Subcutaneous abdominal adipose tissue (tissue), 5 donors: ENCODE measurements at regions not wholly inside any gene's neighbourhood (a gene's known extent, or its start where the extent isn't known, plus 50 kb on each side); places are given as distances from the start of the nearest gene placed in this dataset.
"Not testable (repeated sequence)": the region's sequence is repeated elsewhere in the genome, so short reads cannot be mapped to it uniquely, and the experiment has no call there.

Source experiments
- H3K27ac ChIP-seq: one replicate; pipeline ENCODE4 v1.7.0; 2013; ENCODE audit warnings: low read depth, mild to moderate bottlenecking, inconsistent platforms, low read length, moderate library complexity
- H3K27me3 ChIP-seq, 5 donors: one replicate each; pipeline ENCODE4 v1.7.0; 2013; ENCODE audit warnings: low read length in 5 of 5, inconsistent platforms in 1 of 5; ENCODE audit not compliant: control insufficient read depth in 5 of 5, insufficient read depth in 4 of 5
- H3K36me3 ChIP-seq, 5 donors: one replicate each; pipeline ENCODE4 v1.7.0; 2013; ENCODE audit warnings: low read length in 5 of 5; ENCODE audit not compliant: control insufficient read depth in 5 of 5, insufficient read depth in 5 of 5
- H3K4me1 ChIP-seq, 5 donors: one replicate each; pipeline ENCODE4 v1.7.0; 2013; ENCODE audit warnings: low read length in 5 of 5, mild to moderate bottlenecking in 3 of 5, moderate library complexity in 1 of 5; ENCODE audit not compliant: control insufficient read depth in 5 of 5, insufficient read depth in 5 of 5
- H3K4me3 ChIP-seq, 5 donors: one replicate each; pipeline ENCODE4 v1.7.0; 2013; ENCODE audit warnings: low read length in 5 of 5, low read depth in 1 of 5
- H3K9ac ChIP-seq, 5 donors: one replicate each; pipeline ENCODE4 v1.7.0; 2013; ENCODE audit warnings: low read length in 5 of 5, mild to moderate bottlenecking in 4 of 5, moderate library complexity in 3 of 5
- H3K9me3 ChIP-seq, 5 donors: one replicate each; pipeline ENCODE4 v1.7.0; 2013; ENCODE audit warnings: low read length in 5 of 5; ENCODE audit not compliant: control insufficient read depth in 5 of 5
- donor health status: healthy.
- donor health status: healthy.
- donor health status: healthy.
- donor health status: healthy.
- donor health status: healthy.

DNA sequence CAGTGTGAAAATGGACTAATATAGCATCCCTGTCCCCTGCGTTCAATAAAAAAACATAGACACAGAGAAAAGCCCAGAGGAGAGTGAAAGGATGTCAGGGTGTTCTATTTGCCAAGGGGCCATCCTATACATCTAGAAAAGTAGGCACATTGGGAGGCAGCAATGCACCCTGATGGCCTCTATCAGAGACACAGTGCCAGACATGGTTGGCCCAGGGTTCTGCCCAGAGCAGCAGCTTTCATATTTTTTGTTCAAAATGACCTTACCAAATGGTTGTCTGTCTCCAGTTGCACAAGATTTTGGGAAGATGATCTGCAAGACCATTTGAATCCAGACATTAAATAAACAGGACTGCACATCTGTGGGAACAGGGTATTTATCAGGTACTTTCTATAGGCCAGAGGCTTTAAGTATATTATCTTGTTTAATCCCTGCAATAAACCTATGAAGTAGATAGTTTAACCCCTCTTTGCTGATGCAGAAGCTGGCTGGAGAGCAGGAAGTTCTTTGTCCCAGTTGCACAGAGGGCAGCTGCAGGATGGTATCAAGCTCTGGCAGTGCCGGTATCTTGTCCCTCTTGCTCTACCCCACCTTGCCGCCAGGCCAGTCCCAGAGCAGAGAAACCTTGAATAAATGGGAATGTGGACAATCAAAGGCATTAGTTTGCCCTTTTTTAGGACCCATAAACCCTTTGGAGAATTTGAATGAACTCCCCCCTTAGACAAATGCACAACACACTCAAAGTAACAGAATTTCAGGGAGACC, 171.8 kb upstream of the PWP1 start:
- Histone ChIP-seq H3K9ac (no peak overlapping the region), H3K27ac (peak overlapping the region; percentile 16), H3K4me3 (no peak overlapping the region), H3K9me3 (no peaks in the 10 kb centered on the region), H3K4me1 (peaks cover 4 to 52% (median 44%) of the 10 kb centered on the region in 5 donors), H3K36me3 (no peaks in the 10 kb centered on the region), H3K27me3 (no peaks in the 10 kb centered on the region)

GRCh38 chr12:107514887-107515445, 170.6 kb upstream of the PWP1 start:
- Histone ChIP-seq H3K27ac (peak overlapping the region; percentile 73), H3K9me3 (no peaks in the 10 kb centered on the region), H3K27me3 (no peaks in the 10 kb centered on the region), H3K4me1 (peaks cover 4 to 52% (median 44%) of the 10 kb centered on the region in 5 donors), H3K4me3 (no peak overlapping the region), H3K9ac (peak overlapping the region in 1 of 5 donors; percentile 57), H3K36me3 (no peaks in the 10 kb centered on the region)

- H3K4me3 ChIP-seq, result no peak overlapping the region
- peak overlapping the region in 1 of 5 donors; percentile 57 for H3K9ac ChIP-seq
- peaks cover 4 to 52% (median 44%) of the 10 kb centered on the region in 5 donors for H3K4me1 ChIP-seq
- H3K27ac ChIP-seq, result peak overlapping the region; percentile 73
- H3K9me3 ChIP-seq, result no peaks in the 10 kb centered on the region
- no peaks in the 10 kb centered on the region for H3K36me3 ChIP-seq
- H3K27me3 ChIP-seq, result no peaks in the 10 kb centered on the region
These were observed 170.1 kb upstream of the PWP1 start for GRCh38 chr12:107515446-107515958.

GRCh38 chr12:107517816-107518215, 167.8 kb upstream of the PWP1 start:
- H3K9ac ChIP-seq, H3K36me3 ChIP-seq, H3K9me3 ChIP-seq, H3K4me3 ChIP-seq, H3K27me3 ChIP-seq, H3K27ac ChIP-seq: not testable (repeated sequence)
- peaks cover 0 to 31% (median 24%) of the 10 kb centered on the region in 5 donors for H3K4me1 ChIP-seq

DNA sequence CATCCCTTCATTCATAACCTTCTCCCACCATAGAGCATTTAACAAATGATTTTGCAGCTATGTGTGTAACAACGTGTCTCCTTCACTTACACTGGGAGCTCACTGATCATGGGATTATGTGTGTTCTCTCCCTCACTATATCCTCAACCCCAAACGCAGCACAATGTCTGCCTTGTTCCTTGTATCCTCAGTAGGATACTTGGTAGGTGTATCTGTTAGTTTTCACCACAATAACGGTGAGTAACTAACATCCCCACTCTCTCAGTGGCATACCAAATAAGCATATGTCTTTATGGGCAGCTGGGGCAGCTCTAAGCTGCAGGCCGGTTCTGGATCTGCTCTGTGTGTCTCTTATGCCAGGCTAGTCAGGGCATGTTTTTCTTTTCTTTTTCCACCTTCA, 166.7 kb upstream of the PWP1 start:
- H3K4me3 ChIP-seq, result no peak overlapping the region
- H3K27me3 ChIP-seq, result no peaks in the 10 kb centered on the region
- H3K27ac ChIP-seq, result no peak overlapping the region
- H3K4me1 ChIP-seq, result peaks cover 0 to 22% (median 17%) of the 10 kb centered on the region in 5 donors
- H3K36me3 ChIP-seq, result no peaks in the 10 kb centered on the region
- H3K9ac ChIP-seq, result no peak overlapping the region
- H3K9me3 ChIP-seq, result peaks cover 0 to 6% (median 0%) of the 10 kb centered on the region in 5 donors

GRCh38 chr12:107519906-107520859, 165.4 kb upstream of the PWP1 start:
- Histone ChIP-seq H3K36me3 (no peaks in the 10 kb centered on the region), H3K4me1 (peaks cover 0 to 8% (median 7%) of the 10 kb centered on the region in 5 donors), H3K9me3 (peaks cover 0 to 6% (median 0%) of the 10 kb centered on the region in 5 donors), H3K27ac (no peak overlapping the region), H3K9ac (no peak overlapping the region), H3K27me3 (no peaks in the 10 kb centered on the region), H3K4me3 (no peak overlapping the region)

DNA sequence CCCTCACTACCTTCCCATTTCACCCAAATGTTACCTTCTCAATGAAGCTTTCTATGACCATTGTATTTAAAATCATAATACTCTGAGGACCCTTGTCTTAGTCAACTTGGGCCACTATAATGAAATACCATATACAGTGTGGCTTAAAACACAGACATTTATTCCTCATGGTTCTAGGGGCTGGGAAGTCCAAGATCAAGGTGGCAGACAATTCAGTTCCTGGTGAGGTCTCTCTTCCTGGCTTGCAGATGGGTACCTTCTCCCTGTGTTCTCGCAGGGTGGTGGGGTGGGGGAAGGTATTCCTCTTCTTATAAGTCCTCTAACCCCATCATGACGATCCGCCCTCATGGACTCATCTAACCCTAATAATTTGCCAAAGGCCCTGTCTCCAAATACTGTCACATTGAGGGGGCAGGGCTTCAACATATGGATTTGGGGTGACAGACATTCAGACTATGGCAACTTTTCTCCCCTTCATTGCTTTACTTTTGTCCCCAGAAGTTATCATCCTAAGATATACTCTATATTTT, 163.7 kb upstream of the PWP1 start:
- H3K4me3 ChIP-seq, result no peak overlapping the region
- no peak overlapping the region for H3K27ac ChIP-seq
- peaks cover 0 to 6% (median 4%) of the 10 kb centered on the region in 5 donors for H3K4me1 ChIP-seq
- H3K9me3 ChIP-seq, result peaks cover 0 to 6% (median 0%) of the 10 kb centered on the region in 5 donors
- H3K9ac ChIP-seq, result no peak overlapping the region
- no peaks in the 10 kb centered on the region for H3K36me3 ChIP-seq
- H3K27me3 ChIP-seq, result no peaks in the 10 kb centered on the region

DNA sequence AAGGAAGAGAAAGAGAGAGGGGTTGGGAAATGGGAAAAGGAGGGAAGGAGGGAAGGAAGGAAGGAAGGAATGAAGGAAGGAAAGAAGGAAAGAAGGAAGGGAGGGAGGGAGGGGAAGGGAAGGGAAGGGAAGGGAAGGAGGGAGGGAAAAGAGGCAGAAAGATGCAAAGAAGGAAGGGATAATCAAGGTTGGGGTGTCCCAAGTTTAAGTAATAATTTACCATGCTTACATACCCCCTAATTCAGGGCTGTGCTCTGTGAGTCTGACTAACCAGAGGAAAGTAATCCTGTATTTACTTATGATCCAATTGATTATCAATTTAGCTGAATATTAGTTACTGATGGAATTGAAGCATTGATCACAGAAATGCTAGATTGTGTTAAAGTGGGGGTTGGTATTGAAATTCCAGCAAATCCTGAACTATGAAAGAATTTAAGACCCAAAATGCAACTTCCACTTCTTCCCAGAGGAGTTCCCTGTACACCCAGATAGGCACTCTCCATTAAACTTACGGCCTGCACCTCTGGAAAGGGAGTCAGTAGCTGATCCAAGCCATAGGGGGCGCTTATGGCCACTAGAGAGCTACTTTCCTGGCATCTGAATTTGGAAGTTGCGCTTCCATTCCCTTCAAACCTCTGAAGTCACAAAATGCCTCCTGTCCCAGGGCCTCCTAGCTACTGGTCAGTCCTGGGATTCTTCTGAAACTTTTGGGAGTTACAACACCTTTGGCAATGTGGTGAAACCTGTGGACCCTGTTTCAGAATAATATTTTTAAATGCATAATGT, 162.7 kb upstream of the PWP1 start:
- Histone ChIP-seq H3K27me3 (no peaks in the 10 kb centered on the region), H3K4me1 (peaks cover 0 to 6% (median 4%) of the 10 kb centered on the region in 5 donors), H3K9me3 (peaks cover 0 to 6% (median 0%) of the 10 kb centered on the region in 5 donors), H3K27ac (no peak overlapping the region), H3K9ac (no peak overlapping the region), H3K4me3 (no peak overlapping the region), H3K36me3 (no peaks in the 10 kb centered on the region)
